GM12891 (cell line): ENCODE measurements at regions not wholly inside any gene's neighbourhood (a gene's known extent, or its start where the extent isn't known, plus 50 kb on each side); places are given as distances from the start of the nearest gene placed in this dataset.

Source experiments
- DNase-seq: peaks from one replicate; pipeline ENCODE4 v3.0.0; 2011; ENCODE audit warnings: low spot score; ENCODE audit not compliant: insufficient read length
- FAIRE-seq: peaks from 2 replicates; lab custom pipeline; 2011; peaks lifted over from hg19 to GRCh38; lab: Jason Lieb, UNC
- PAX5 ChIP-seq: IDR thresholded peaks from 2 replicates; pipeline ENCODE4 v1.6.1; 2011; ENCODE audit warnings: low read length, moderate library complexity, mild to moderate bottlenecking; ENCODE audit not compliant: insufficient read depth, severe bottlenecking
- POLR2A ChIP-seq: IDR thresholded peaks from 2 replicates; pipeline ENCODE4 v1.6.1; 2011; ENCODE audit warnings: low read depth, low read length, control low read depth
- POLR2AphosphoS5 ChIP-seq: IDR thresholded peaks from 2 replicates; pipeline ENCODE4 v1.6.1; 2011; ENCODE audit warnings: low read depth, low read length, control low read depth
- POU2F2 ChIP-seq: IDR thresholded peaks from 2 replicates; pipeline ENCODE4 v1.6.1; 2011; ENCODE audit warnings: low read depth, mild to moderate bottlenecking, control low read depth, low read length, moderate library complexity
- SPI1 ChIP-seq: IDR thresholded peaks from 2 replicates; pipeline ENCODE4 v1.6.1; 2011; ENCODE audit warnings: low read depth, low read length, control low read depth
- TAF1 ChIP-seq: IDR thresholded peaks from 2 replicates; pipeline ENCODE4 v1.6.1; 2011; ENCODE audit warnings: low read depth, low read length, control low read depth

DNA sequence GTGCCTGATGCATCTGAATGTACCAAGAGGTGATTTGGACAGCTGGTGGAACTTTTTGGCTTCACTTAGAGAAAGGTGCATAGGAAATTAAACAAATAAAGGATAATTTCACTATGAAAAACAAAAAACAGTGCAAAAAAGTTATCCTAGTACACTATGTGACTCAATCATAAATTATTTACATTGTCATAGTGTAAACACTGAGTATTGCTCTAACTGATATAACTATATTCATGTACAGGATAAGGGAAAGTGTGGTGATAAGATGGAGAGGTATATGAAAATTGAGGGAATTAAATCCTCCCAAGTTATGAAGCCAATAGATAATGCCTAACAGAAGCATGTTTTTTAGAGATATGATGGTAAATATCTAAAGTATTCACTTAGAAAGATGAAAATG is 50.2 kb upstream of the CPNE4 start:
- no peak for FAIRE-seq
- DNase-seq, result no peak
- TF ChIP-seq PAX5 (no peak), POLR2A (no peak), POU2F2 (no peak), SPI1 (no peak), TAF1 (no peak), POLR2AphosphoS5 (no peak)

DNA sequence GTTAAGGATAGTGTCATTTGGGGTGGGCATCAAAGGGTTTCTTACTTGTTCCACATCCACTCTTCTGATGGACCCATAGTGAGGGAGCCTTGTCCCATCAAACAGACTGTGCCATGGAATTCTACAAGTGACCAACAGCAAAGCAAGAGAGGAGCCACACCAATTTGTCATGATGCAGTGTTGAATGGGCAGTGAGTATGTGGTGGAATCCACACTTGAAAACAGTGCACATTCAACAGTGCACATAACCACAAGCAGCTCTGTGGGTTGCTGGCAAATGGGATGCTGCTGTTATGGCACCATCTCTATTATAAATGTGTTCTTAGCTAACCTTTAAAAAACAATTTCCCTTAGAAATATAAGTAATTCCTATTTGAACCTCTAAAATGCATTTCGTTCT is 52.5 kb upstream of the CPNE4 start:
- DNase-seq (no peak), FAIRE-seq (no peak)
- TF ChIP-seq POU2F2, result no peak
- TF ChIP-seq PAX5, result no peak
- no peak for TF ChIP-seq TAF1
- TF ChIP-seq SPI1, result no peak
- TF ChIP-seq POLR2A, result no peak
- no peak for TF ChIP-seq POLR2AphosphoS5

DNA sequence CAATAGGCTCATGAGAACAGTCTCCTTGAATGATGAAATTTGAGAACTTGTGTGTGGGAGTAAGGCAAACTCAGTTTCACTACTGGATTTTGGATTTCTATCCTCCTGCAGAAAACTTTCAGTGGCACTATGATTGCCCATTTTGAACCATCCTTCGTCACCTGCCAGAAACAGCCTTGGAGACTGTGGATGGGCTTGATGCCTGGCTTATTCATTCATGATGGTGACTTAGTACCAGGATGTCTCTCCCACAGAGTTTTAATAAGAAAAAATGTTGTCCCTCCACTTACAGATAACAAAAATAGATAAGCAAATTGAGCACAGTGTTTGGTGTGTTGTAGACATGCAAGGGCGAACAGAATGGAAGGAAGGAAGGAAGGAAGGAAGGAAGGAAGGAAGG is 53.5 kb upstream of the CPNE4 start:
- TF ChIP-seq POU2F2 (no peak), POLR2AphosphoS5 (no peak), TAF1 (no peak), SPI1 (no peak), PAX5 (no peak), POLR2A (no peak)
- DNase-seq (no peak), FAIRE-seq (no peak)

DNA sequence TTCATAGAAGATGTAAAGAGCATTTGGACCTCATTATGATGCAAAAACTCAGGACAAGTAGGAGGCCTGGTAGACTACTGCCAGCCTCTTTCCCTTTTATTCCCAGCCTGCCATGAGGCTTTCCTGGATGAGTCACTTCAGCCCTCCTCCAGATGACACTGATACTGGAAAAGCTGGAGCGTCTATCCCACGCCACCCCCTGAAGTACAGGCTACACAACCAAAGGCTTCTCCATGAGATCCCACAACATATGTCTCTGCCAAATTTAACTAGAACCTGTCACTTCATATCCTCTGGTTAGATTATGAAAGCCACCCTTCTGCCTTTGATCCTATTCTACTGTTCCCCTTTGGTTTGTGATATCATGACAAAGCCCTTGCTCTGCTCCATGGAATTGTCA is 56.1 kb upstream of the CPNE4 start:
- DNase-seq (no peak), FAIRE-seq (no peak)
- TF ChIP-seq SPI1 (no peak), TAF1 (no peak), POLR2A (no peak), POLR2AphosphoS5 (no peak), PAX5 (no peak), POU2F2 (no peak)

DNA sequence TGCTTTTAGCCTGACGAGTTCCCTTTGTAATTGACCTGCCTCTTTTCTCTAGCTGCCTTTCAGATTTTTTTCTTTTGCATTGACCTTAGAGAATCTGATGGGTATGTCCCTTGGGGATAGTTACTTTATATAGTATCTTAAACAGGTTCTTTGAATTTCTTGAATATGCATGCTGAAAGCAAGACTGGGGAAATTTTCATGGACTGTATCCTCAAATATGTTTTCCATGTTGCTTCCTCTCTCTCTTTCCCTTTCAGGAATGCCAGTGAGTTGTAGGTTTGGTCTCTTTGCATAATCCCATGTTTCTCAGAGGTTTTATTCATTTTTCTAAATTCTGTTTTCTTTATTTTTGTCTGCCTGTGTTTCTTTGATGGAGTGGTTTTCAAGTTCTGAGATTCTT is 81.8 kb upstream of the CPNE4 start:
- no peak for TF ChIP-seq POLR2AphosphoS5
- no peak for TF ChIP-seq POLR2A
- TF ChIP-seq PAX5, result no peak
- no peak for TF ChIP-seq POU2F2
- TF ChIP-seq TAF1, result no peak
- no peak for TF ChIP-seq SPI1
- no peak for DNase-seq
- FAIRE-seq, result no peak

DNA sequence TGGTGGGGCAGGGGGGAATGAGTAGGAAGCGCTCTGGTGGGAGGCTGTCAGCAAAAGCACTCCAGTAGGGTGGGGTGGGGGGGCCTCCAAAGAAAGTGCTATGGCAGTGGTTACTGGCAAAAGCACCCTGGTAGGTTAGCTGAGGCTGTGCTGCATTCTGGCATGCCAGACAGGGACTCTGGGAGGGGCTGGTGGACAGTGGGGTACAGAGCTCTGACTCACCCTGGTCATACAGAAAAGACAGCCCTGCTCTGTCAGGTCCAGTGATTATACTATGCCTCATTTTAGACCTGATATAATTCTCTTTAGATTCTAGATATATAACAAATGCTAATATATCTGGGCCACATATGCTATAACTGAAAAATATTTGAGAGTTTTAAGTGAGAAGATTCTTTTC is 82.8 kb upstream of the CPNE4 start:
- DNase-seq (no peak), FAIRE-seq (no peak)
- TF ChIP-seq SPI1 (no peak), TAF1 (no peak), POU2F2 (no peak), PAX5 (no peak), POLR2AphosphoS5 (no peak), POLR2A (no peak)

DNA sequence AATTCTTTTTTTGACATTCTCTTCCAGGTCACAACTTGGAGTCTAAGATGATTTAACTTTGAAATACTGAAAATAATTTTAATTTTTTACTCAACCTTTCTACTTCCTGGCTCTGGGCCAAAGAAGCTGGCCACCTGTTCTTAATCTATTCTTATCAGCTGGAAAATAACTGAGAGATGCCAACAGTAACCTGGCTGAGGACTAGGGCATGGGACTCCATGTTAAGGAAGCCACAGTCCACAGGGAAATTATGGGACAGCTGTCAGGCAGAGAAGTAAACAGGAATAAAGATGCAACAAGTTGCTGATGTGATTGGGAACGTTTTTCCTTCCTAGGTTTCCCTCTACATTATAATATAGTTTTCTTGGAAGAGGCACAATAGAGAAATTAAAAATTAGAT is 84.7 kb upstream of the CPNE4 start:
- DNase-seq (no peak), FAIRE-seq (no peak)
- TF ChIP-seq PAX5, result no peak
- no peak for TF ChIP-seq TAF1
- no peak for TF ChIP-seq POU2F2
- no peak for TF ChIP-seq SPI1
- no peak for TF ChIP-seq POLR2AphosphoS5
- no peak for TF ChIP-seq POLR2A

DNA sequence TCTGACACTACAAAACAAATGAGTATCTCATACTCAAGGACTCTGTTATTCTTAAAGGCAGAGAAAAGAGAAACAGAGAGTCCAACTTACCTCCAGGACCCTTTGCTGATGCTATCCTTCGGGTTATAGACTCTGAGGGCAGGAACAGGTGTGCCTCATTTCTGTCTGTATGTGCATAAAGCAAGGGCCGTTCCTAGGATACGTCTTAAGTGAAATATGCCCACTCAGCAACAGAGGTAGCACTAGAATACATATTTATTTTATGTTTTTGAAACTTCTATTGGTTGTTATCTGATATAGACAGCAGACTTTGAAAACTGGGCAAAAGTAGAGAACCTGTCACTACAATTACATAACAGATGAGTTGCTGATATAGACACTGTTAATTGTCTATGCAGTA is 89.3 kb upstream of the CPNE4 start:
- no peak for DNase-seq
- FAIRE-seq, result no peak
- TF ChIP-seq POLR2AphosphoS5 (no peak), POU2F2 (no peak), POLR2A (no peak), PAX5 (no peak), TAF1 (no peak), SPI1 (no peak)

DNA sequence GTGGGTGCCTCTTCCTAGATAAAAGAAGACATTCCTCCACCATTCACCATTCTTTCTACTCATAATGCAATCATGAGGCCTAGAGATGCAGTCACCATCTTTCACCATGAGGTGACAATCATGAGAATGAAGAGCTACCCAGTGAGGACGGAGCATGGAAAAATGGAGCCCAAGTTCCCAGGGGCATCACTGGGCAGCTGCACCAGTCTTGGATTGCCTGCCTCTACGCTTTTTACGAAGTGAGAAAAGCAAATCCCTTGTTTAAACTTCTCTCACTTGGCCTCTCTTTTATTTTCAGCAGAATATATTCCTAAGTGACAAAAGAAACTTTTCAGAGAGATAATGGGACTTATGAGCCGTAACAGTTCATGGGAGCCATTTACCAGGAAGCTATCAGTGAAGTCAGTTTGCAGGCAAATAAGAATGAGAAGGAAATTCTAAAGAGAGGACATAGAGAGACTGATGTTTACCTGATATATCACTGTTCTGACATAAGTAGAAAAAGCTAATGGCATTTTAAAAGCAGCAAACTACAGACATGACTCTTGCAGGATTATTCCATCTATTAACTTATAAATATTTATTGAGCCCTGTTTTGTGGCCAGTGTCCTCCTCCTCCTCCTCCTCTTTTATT is 90.0 kb upstream of the CPNE4 start:
- TF ChIP-seq SPI1, result no peak
- TF ChIP-seq PAX5, result no peak
- TF ChIP-seq TAF1, result no peak
- no peak for TF ChIP-seq POLR2A
- TF ChIP-seq POU2F2, result no peak
- TF ChIP-seq POLR2AphosphoS5, result no peak
- DNase-seq, result no peak
- no peak for FAIRE-seq

DNA sequence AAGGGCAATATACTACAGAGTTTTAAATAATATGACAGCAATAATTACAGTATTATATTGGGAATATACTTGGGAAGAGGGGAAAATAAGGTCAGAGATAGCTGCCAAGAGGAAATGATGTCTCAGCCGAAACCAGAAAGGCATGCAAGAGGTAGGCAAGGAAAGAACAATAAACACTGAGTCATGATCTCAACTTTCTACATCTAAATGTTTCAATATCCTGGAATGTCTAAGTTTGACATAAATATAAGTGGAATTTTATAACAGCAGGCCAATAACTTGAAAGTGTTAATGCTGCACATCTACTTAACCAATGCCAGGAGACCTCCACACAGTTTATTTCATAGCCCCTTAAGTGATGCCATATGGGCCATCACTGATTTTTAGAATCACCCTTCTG is 99.8 kb upstream of the CPNE4 start:
- no peak for FAIRE-seq
- no peak for DNase-seq
- TF ChIP-seq POLR2AphosphoS5 (no peak), TAF1 (no peak), PAX5 (no peak), POU2F2 (no peak), POLR2A (no peak), SPI1 (no peak)
